Natural killer cell (primary cell): ENCODE measurements at regions not wholly inside any gene's neighbourhood (a gene's known extent, or its start where the extent isn't known, plus 50 kb on each side); places are given as distances from the start of the nearest gene placed in this dataset.

Experiments
- ATAC-seq, 3 donors: fragments of 150-1000 bp in 2 of 3; fragments of 200-7000 bp in 1 of 3; cut with Tn5 transposase; 1 replicate in 1 of 3; 2 replicates in 2 of 3; pipeline ENCODE4 v1.10.0; 2021; ENCODE audit warnings: mild to moderate bottlenecking in 2 of 3, moderate library complexity in 2 of 3
- DNase-seq, 2 donors: peaks; one replicate each; pipeline versions ENCODE4 v3.0.0 to v3.0.0-alpha.2; 2013 to 2021; ENCODE audit warnings: mixed read lengths in 1 of 2
- H3K27ac ChIP-seq: one replicate; pipeline ENCODE4 v1.5.1; 2013; ENCODE audit warnings: mild to moderate bottlenecking, low read length
- H3K27me3 ChIP-seq: one replicate; pipeline ENCODE4 v1.6.1; 2013; ENCODE audit warnings: low read length; ENCODE audit not compliant: control insufficient read depth, insufficient read depth
- H3K36me3 ChIP-seq: one replicate; pipeline ENCODE4 v1.6.1; 2013; ENCODE audit warnings: low read length; ENCODE audit not compliant: control insufficient read depth, insufficient read depth
- H3K4me1 ChIP-seq: one replicate; pipeline ENCODE4 v1.6.1; 2013; ENCODE audit warnings: low read length; ENCODE audit not compliant: control insufficient read depth, insufficient read depth
- H3K4me3 ChIP-seq: one replicate; pipeline ENCODE4 v1.5.1; 2013; ENCODE audit warnings: low read length
- H3K9me3 ChIP-seq: one replicate; pipeline ENCODE4 v1.6.1; 2013; ENCODE audit warnings: low read length; ENCODE audit not compliant: control insufficient read depth, insufficient read depth
- H3K27ac Mint-ChIP-seq, 2 donors: one replicate each; pipeline ENCODE4 v1.8.0; 2022; ENCODE audit warnings: mild to moderate bottlenecking in 2 of 2, mixed read lengths in 2 of 2, moderate library complexity in 1 of 2
- H3K27me3 Mint-ChIP-seq, 2 donors: one replicate each; pipeline ENCODE4 v1.8.0; 2022; ENCODE audit warnings: low read depth in 2 of 2, mixed read lengths in 2 of 2
- H3K36me3 Mint-ChIP-seq: one replicate; pipeline ENCODE4 v1.8.0; 2022; ENCODE audit warnings: mixed read lengths
- H3K4me1 Mint-ChIP-seq, 2 donors: one replicate each; pipeline ENCODE4 v1.8.0; 2022; ENCODE audit warnings: mixed read lengths in 2 of 2
- H3K4me3 Mint-ChIP-seq: one replicate; pipeline ENCODE4 v1.8.0; 2022; ENCODE audit warnings: mild to moderate bottlenecking, moderate library complexity, mixed read lengths
- H3K9me3 Mint-ChIP-seq, 2 donors: one replicate each; pipeline ENCODE4 v1.8.0; 2022; ENCODE audit warnings: mixed read lengths in 2 of 2
- WGBS: methylation state at CpG from one replicate; pipeline ENCODE4 v1.1.7; 2013; ENCODE audit warnings: missing lambda C conversion rate; ENCODE audit not compliant: insufficient coverage; 5-methylcytosine and 5-hydroxymethylcytosine counted together
- intact Hi-C: fragments of 100-400 bp; cut with micrococcal nuclease; formaldehyde crosslinking; loops from one replicate; pipeline ENCODE4 v1.14.2; 2022
- TF ChIP-seq, protein P1 (sequence below): fragments of 200-600 bp; IDR thresholded peaks from one replicate; pipeline ENCODE4 v1.8.0; 2022; ENCODE audit warnings: antibody characterized with exemption

DNA sequence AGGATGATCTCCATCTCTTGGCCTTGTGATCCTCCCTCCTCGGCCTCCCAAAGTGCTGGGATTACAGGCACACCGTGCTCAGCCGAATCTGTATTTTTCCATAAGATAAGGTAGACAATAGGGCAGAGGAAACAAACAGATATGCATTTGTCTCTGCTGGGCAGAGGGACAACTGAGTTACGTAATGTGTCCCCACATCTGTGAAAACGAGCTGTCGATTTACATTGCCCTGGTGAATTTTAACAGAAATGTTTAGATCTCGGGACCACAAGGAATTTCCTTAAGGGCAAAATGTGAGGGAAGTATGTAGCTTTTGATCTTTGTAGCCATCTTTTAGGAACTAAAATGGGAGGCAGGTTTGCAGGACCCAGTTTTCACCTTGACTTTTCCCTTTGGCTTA is 189.7 kb downstream of the TRIML1 start:
- no peaks in the 10 kb centered on the region for H3K4me1 Mint-ChIP-seq
- peaks cover 11% of the 10 kb centered on the region for H3K9me3 ChIP-seq
- peaks cover 9 to 12% of the 10 kb centered on the region in 2 donors for H3K9me3 Mint-ChIP-seq
- H3K36me3 ChIP-seq, result no peaks in the 10 kb centered on the region
- H3K4me3 ChIP-seq, result no peak overlapping the region
- 87% methylated on average over 7 of the region's 7 CpGs for WGBS
- DNase-seq (no peak), ATAC-seq (no peak)
- H3K27me3 Mint-ChIP-seq, result no peaks in the 10 kb centered on the region
- H3K27me3 ChIP-seq, result no peaks in the 10 kb centered on the region
- H3K4me3 Mint-ChIP-seq, result no peak overlapping the region
- intact Hi-C loops, result no loop called here
- no peaks in the 10 kb centered on the region for H3K4me1 ChIP-seq
- TF ChIP-seq, protein P1, sequence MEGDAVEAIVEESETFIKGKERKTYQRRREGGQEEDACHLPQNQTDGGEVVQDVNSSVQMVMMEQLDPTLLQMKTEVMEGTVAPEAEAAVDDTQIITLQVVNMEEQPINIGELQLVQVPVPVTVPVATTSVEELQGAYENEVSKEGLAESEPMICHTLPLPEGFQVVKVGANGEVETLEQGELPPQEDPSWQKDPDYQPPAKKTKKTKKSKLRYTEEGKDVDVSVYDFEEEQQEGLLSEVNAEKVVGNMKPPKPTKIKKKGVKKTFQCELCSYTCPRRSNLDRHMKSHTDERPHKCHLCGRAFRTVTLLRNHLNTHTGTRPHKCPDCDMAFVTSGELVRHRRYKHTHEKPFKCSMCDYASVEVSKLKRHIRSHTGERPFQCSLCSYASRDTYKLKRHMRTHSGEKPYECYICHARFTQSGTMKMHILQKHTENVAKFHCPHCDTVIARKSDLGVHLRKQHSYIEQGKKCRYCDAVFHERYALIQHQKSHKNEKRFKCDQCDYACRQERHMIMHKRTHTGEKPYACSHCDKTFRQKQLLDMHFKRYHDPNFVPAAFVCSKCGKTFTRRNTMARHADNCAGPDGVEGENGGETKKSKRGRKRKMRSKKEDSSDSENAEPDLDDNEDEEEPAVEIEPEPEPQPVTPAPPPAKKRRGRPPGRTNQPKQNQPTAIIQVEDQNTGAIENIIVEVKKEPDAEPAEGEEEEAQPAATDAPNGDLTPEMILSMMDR, result no peak
- H3K36me3 Mint-ChIP-seq, result peaks cover 6% of the 10 kb centered on the region
- H3K27ac ChIP-seq, result no peak overlapping the region
- H3K27ac Mint-ChIP-seq, result no peak overlapping the region

DNA sequence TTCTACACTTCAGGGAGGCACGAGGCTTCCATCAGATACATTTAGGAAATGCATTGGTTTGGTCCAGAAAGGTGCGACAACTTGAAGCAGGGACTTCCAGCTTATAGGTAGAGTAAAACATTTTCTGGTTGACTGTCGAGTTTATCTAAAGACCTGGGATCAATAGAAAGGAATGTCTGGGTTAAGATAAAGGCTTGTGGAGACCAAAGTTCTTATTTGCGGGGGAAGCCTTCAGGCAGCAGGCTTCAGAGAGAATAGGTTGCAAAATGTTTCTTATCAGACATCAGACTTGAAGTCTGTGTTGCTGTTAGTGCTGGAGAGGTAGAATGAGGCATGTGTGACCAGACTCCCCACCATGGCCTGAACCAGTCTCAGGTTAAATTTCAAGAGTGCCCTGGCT is 190.3 kb downstream of the TRIML1 start:
- H3K36me3 Mint-ChIP-seq, result peaks cover 6% of the 10 kb centered on the region
- ATAC-seq (no peak), DNase-seq (no peak)
- intact Hi-C loops, result no loop called here
- H3K27ac ChIP-seq, result no peak overlapping the region
- H3K27ac Mint-ChIP-seq, result no peak overlapping the region
- H3K9me3 ChIP-seq, result peaks cover 11% of the 10 kb centered on the region
- TF ChIP-seq, protein P1, result no peak
- H3K27me3 ChIP-seq, result no peaks in the 10 kb centered on the region
- peaks cover 12 to 15% of the 10 kb centered on the region in 2 donors for H3K9me3 Mint-ChIP-seq
- no peaks in the 10 kb centered on the region for H3K4me1 ChIP-seq
- no peak overlapping the region for H3K4me3 ChIP-seq
- H3K36me3 ChIP-seq, result no peaks in the 10 kb centered on the region
- no peaks in the 10 kb centered on the region for H3K4me1 Mint-ChIP-seq
- 80% methylated on average over 4 of the region's 4 CpGs for WGBS
- no peak overlapping the region for H3K4me3 Mint-ChIP-seq
- no peaks in the 10 kb centered on the region for H3K27me3 Mint-ChIP-seq

DNA sequence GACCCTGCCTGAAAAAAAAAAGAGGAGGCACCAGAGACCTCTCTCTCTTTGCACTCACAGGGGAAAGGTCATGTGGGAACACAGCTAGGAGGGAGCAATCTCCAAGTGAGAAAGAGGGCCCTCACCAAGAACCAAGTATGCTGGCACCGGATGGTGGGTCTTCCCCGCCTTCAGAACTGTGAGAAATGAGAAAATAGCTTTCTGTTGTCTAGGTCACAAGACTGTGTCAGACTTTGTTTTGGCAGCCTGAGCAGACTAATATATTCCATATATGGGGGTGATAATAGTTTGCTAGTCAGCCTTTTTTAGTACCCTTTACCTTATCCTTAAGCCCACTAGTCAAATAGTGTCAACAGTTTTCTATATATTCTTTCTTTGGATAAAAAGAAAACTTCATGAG is 193.0 kb downstream of the TRIML1 start:
- no peaks in the 10 kb centered on the region for H3K36me3 ChIP-seq
- TF ChIP-seq, protein P1, result no peak
- H3K27me3 ChIP-seq, result no peaks in the 10 kb centered on the region
- Mint-ChIP-seq H3K27ac (no peak overlapping the region), H3K9me3 (peaks cover 18 to 20% of the 10 kb centered on the region in 2 donors), H3K4me1 (no peaks in the 10 kb centered on the region), H3K36me3 (peaks cover 6% of the 10 kb centered on the region), H3K27me3 (no peaks in the 10 kb centered on the region), H3K4me3 (no peak overlapping the region)
- H3K4me1 ChIP-seq, result no peaks in the 10 kb centered on the region
- ATAC-seq (no peak), DNase-seq (no peak)
- H3K9me3 ChIP-seq, result peaks cover 20% of the 10 kb centered on the region
- intact Hi-C loops, result no loop called here
- H3K27ac ChIP-seq, result no peak overlapping the region
- H3K4me3 ChIP-seq, result no peak overlapping the region
- WGBS, result 100% methylated on average over 2 of the region's 2 CpGs

DNA sequence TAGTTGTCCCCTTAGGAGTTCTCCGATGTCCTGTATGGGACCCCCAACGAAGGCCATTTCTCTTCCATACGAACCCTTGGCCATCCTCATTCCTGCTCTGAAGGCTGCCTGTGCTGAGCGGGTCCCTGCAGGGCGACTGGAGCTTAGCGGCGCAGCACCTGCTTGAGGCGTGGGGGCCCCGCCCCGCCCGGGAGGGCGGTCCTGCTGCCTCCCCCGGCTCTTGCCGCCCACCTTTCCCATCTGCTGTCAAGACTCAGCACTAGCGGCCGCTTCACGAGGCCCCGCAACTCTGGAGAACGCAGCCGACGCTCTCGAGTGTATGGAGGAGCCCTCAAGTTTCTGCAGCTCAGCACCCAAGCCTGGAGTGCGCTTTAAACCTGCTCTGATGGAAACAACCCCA is 197.7 kb downstream of the TRIML1 start:
- intact Hi-C loops, result no loop called here
- no peak overlapping the region for H3K4me3 Mint-ChIP-seq
- TF ChIP-seq, protein P1, result no peak
- peaks cover 16 to 22% of the 10 kb centered on the region in 2 donors for H3K9me3 Mint-ChIP-seq
- DNase-seq (no peak), ATAC-seq (no peak)
- H3K36me3 ChIP-seq, result no peaks in the 10 kb centered on the region
- H3K4me1 ChIP-seq, result no peaks in the 10 kb centered on the region
- no peaks in the 10 kb centered on the region for H3K27me3 ChIP-seq
- H3K27me3 Mint-ChIP-seq, result no peaks in the 10 kb centered on the region
- no peak overlapping the region for H3K4me3 ChIP-seq
- H3K27ac ChIP-seq, result no peak overlapping the region
- H3K4me1 Mint-ChIP-seq, result no peaks in the 10 kb centered on the region
- 96% methylated on average over 23 of the region's 23 CpGs for WGBS
- H3K36me3 Mint-ChIP-seq, result no peaks in the 10 kb centered on the region
- peaks cover 19% of the 10 kb centered on the region for H3K9me3 ChIP-seq
- no peak overlapping the region for H3K27ac Mint-ChIP-seq
